Peyer's patch (tissue), 4 donors: ENCODE measurements at regions not wholly inside any gene's neighbourhood (a gene's known extent, or its start where the extent isn't known, plus 50 kb on each side); places are given as distances from the start of the nearest gene placed in this dataset.

Experiments used
- DNase-seq, 3 donors: peaks; one replicate each; pipeline ENCODE4 v3.0.0-alpha.2; 2017 to 2019
- H3K27ac ChIP-seq, 4 donors: fragments of 200-600 bp; sonication (generic); one replicate each; pipeline ENCODE4 v1.5.1; 2016 to 2019
- H3K27me3 ChIP-seq, 2 donors: fragments of 200-600 bp; sonication (generic); one replicate each; pipeline ENCODE4 v1.5.1; 2019
- H3K36me3 ChIP-seq, 3 donors: fragments of 200-600 bp; sonication (generic); one replicate each; pipeline ENCODE4 v1.5.1; 2016 to 2019
- H3K4me1 ChIP-seq, 4 donors: fragments of 200-600 bp; sonication (generic); one replicate each; pipeline ENCODE4 v1.5.1; 2016 to 2019
- H3K4me3 ChIP-seq, 4 donors: fragments of 200-600 bp; sonication (generic); 1 replicate in 3 of 4; 2 replicates in 1 of 4; pipeline ENCODE4 v1.5.1; 2016 to 2019; ENCODE audit warnings: mild to moderate bottlenecking in 1 of 4
- H3K9me3 ChIP-seq, 4 donors: fragments of 200-600 bp; sonication (generic); one replicate each; pipeline ENCODE4 v1.5.1; 2016 to 2019; ENCODE audit warnings: mild to moderate bottlenecking in 1 of 4
- CTCF ChIP-seq, 6 experiments: fragments of 450-650 bp in 4 of 6; fragments of 200-600 bp in 2 of 6; sonication (generic) in 1 of 6; IDR thresholded peaks; one replicate each; pipeline ENCODE4 v1.5.1; 2017 to 2019; ENCODE audit warnings: antibody characterized with exemption in 6 of 6, mild to moderate bottlenecking in 3 of 6, moderate library complexity in 1 of 6
- POLR2A ChIP-seq, 2 donors: fragments of 450-650 bp; IDR thresholded peaks; one replicate each; pipeline ENCODE4 v1.5.1; 2017; ENCODE audit warnings: antibody characterized with exemption in 2 of 2, mild to moderate bottlenecking in 2 of 2, moderate library complexity in 2 of 2

GRCh38 chr5:36478646-36479317 is 127.6 kb upstream of the SLC1A3 start:
- no peaks in the 10 kb centered on the region for H3K9me3 ChIP-seq
- no peak overlapping the region for H3K27ac ChIP-seq
- no peaks in the 10 kb centered on the region for H3K36me3 ChIP-seq
- DNase-seq, result no peak
- H3K4me1 ChIP-seq, result no peaks in the 10 kb centered on the region
- no peaks in the 10 kb centered on the region for H3K27me3 ChIP-seq
- TF ChIP-seq POLR2A (IDR thresholded peaks at IDR 0.05), result no peak
- TF ChIP-seq CTCF (IDR thresholded peaks at IDR 0.05), result no peak
- no peak overlapping the region for H3K4me3 ChIP-seq

DNA sequence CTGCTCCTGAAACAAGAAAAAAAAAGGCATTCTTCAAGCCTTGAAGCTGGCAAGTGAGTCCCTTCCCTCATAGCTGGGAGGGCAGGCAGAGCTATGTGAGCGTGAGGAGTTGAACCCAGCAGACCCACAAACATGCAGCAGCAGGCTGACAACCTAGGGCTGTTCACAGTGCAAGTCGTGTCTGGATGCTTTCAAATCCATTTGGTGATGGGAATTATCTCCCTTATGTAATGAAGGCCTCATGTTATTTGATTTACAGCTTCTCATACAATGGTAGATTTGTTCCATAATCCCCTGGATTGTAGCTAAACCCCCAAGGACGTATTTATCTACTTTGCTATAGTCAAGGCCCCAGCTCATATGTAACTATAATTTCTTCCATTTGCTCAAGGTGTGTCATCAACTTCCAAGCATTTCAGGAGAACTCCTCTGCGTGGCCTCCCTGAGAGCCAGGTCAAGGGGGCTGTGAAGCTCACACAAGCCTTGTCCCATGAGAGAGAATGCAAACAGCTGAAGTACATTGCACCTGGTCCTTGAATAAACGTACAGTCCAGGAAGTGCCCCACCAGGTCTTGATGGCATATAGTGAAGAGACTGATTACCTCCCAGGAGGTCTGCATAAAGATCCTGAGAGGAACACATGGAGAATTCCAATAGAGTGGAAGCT is 124.8 kb upstream of the SLC1A3 start:
- TF ChIP-seq CTCF (IDR thresholded peaks at IDR 0.05) (no peak), POLR2A (IDR thresholded peaks at IDR 0.05) (no peak)
- no peak overlapping the region for H3K4me3 ChIP-seq
- H3K36me3 ChIP-seq, result no peaks in the 10 kb centered on the region
- no peaks in the 10 kb centered on the region for H3K9me3 ChIP-seq
- DNase-seq, result no peak
- H3K27me3 ChIP-seq, result no peaks in the 10 kb centered on the region
- H3K4me1 ChIP-seq, result no peaks in the 10 kb centered on the region
- no peak overlapping the region for H3K27ac ChIP-seq

- no peaks in the 10 kb centered on the region for H3K9me3 ChIP-seq
- H3K27me3 ChIP-seq, result no peaks in the 10 kb centered on the region
- H3K4me1 ChIP-seq, result no peaks in the 10 kb centered on the region
- no peak overlapping the region for H3K4me3 ChIP-seq
- no peak for DNase-seq
- H3K27ac ChIP-seq, result no peak overlapping the region
- no peaks in the 10 kb centered on the region for H3K36me3 ChIP-seq
- TF ChIP-seq POLR2A (IDR thresholded peaks at IDR 0.05) (no peak), CTCF (IDR thresholded peaks at IDR 0.05) (no peak)
These were observed 123.6 kb upstream of the SLC1A3 start for GRCh38 chr5:36482812-36483211.

GRCh38 chr5:36489505-36489904 is 116.9 kb upstream of the SLC1A3 start:
- no peaks in the 10 kb centered on the region for H3K36me3 ChIP-seq
- no peak for DNase-seq
- no peak overlapping the region for H3K4me3 ChIP-seq
- no peak for TF ChIP-seq POLR2A (IDR thresholded peaks at IDR 0.05)
- no peak for TF ChIP-seq CTCF (IDR thresholded peaks at IDR 0.05)
- H3K27ac ChIP-seq, result no peak overlapping the region
- no peaks in the 10 kb centered on the region for H3K4me1 ChIP-seq
- no peaks in the 10 kb centered on the region for H3K27me3 ChIP-seq
- no peaks in the 10 kb centered on the region for H3K9me3 ChIP-seq

GRCh38 chr5:36491856-36492255 is 114.5 kb upstream of the SLC1A3 start:
- no peak for DNase-seq
- H3K4me3 ChIP-seq, result no peak overlapping the region
- H3K27me3 ChIP-seq, result no peaks in the 10 kb centered on the region
- H3K27ac ChIP-seq, result no peak overlapping the region
- no peaks in the 10 kb centered on the region for H3K36me3 ChIP-seq
- H3K4me1 ChIP-seq, result no peaks in the 10 kb centered on the region
- no peaks in the 10 kb centered on the region for H3K9me3 ChIP-seq
- TF ChIP-seq POLR2A (IDR thresholded peaks at IDR 0.05) (no peak), CTCF (IDR thresholded peaks at IDR 0.05) (no peak)
